Fibroblast of skin of scalp (primary cell): ENCODE measurements at regions not wholly inside any gene's neighbourhood (a gene's known extent, or its start where the extent isn't known, plus 50 kb on each side); places are given as distances from the start of the nearest gene placed in this dataset.
"Not testable (repeated sequence)": the region's sequence is repeated elsewhere in the genome, so short reads cannot be mapped to it uniquely, and the experiment has no call there.

Source experiments
- DNase-seq: peaks from one replicate; pipeline ENCODE4 v3.0.0-alpha.2; 2013

GRCh38 chr2:62329797-62330196, 133.9 kb downstream of the B3GNT2 start:
- no peak for DNase-seq

GRCh38 chr2:62326735-62327134, 130.8 kb downstream of the B3GNT2 start:
- no peak for DNase-seq

- no peak for DNase-seq
Measured at GRCh38 chr2:62325398-62325797, 129.5 kb downstream of the B3GNT2 start.

- no peak for DNase-seq
Measured at GRCh38 chr2:62321380-62322289, 125.7 kb downstream of the B3GNT2 start.

GRCh38 chr2:62320657-62321357, 124.9 kb downstream of the B3GNT2 start:
- DNase-seq: no peak

GRCh38 chr2:62320137-62320536, 124.2 kb downstream of the B3GNT2 start:
- not testable (repeated sequence) for DNase-seq

- no peak for DNase-seq
Measured at GRCh38 chr2:62319070-62319469, 123.2 kb downstream of the B3GNT2 start.

GRCh38 chr2:62315476-62315875, 119.6 kb downstream of the B3GNT2 start:
- DNase-seq: no peak

GRCh38 chr2:62314291-62314690, 118.4 kb downstream of the B3GNT2 start:
- DNase-seq: no peak

GRCh38 chr2:62313449-62314227, 117.7 kb downstream of the B3GNT2 start:
- no peak for DNase-seq

- DNase-seq: no peak
Measured at GRCh38 chr2:62309465-62310091, 113.7 kb downstream of the B3GNT2 start.

- no peak for DNase-seq
Measured at GRCh38 chr2:62309081-62309464, 113.2 kb downstream of the B3GNT2 start.

GRCh38 chr2:62307469-62308389, 111.8 kb downstream of the B3GNT2 start:
- DNase-seq: no peak

- DNase-seq: no peak
Measured at GRCh38 chr2:62306751-62307468, 111.0 kb downstream of the B3GNT2 start.

- DNase-seq: no peak
Measured at GRCh38 chr2:62305421-62306176, 109.7 kb downstream of the B3GNT2 start.

- peak; percentile 84 for DNase-seq
Measured at GRCh38 chr2:62304429-62305417, 108.8 kb downstream of the B3GNT2 start.

- no peak for DNase-seq
Measured at GRCh38 chr2:62303788-62304187, 107.9 kb downstream of the B3GNT2 start.

GRCh38 chr2:62302631-62303435, 106.9 kb downstream of the B3GNT2 start:
- DNase-seq: no peak
